ENCODE measurements at regions not wholly inside any gene's neighbourhood (a gene's known extent, or its start where the extent isn't known, plus 50 kb on each side); places are given as distances from the start of the nearest gene placed in this dataset.

GRCh38 chr16:80466024-80466987 lies 74.5 kb upstream of the DYNLRB2 start:
- WGBS, 2 donors = 31 to 34% methylated on average over 24 of the region's 24 CpGs
- no peak overlapping the region for H3K4me3 ChIP-seq (ENCODE audit: low read depth, poor library complexity, severe bottlenecking)
- peak; percentile 51 to 96 for DNase-seq (ENCODE audit: low spot score in 2 of 2)
- intact Hi-C loops (cut with DNase I; ENCODE audit: low total_unique reads) = no loop called here
- TF ChIP-seq CTCF (IDR thresholded peaks at IDR 0.05) (peak in 1 of 3 donors; percentile 83), POLR2A (IDR thresholded peaks at IDR 0.05) (no peak)

GRCh38 chr16:80463751-80464495 lies 76.9 kb upstream of the DYNLRB2 start:
- DNase-seq (ENCODE audit: low spot score in 2 of 2) = no peak
- 89% methylated on average over 8 of the region's 8 CpGs for WGBS, 2 donors
- H3K4me3 ChIP-seq (ENCODE audit: low read depth, poor library complexity, severe bottlenecking) = no peak overlapping the region
- TF ChIP-seq POLR2A (IDR thresholded peaks at IDR 0.05) = no peak
- no peak for TF ChIP-seq CTCF (IDR thresholded peaks at IDR 0.05)
- intact Hi-C loops (cut with DNase I; ENCODE audit: low total_unique reads) = no loop called here

DNA sequence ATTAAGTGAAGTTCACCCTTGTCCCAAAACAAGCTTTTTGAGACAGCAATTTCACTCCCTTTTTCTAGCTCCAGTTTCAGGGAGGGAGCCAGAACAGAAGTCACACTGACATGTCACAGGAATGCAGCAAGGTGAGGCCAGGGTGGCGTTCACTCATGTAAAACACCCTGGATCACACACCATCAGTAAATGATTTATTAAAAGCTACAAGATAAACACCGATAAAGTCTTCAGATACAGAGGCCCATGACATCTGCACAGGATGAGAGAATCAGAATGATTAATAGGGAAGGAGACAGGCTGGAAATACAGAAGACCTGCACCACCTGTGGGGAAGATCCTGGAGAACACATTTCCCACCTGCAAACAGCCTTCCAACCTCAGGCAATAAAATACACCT lies 77.5 kb upstream of the DYNLRB2 start:
- no peak for DNase-seq (ENCODE audit: low spot score in 2 of 2)
- WGBS, 2 donors = 69 to 81% methylated on average over 2 of the region's 2 CpGs
- no peak for TF ChIP-seq POLR2A (IDR thresholded peaks at IDR 0.05)
- TF ChIP-seq CTCF (IDR thresholded peaks at IDR 0.05) = no peak
- intact Hi-C loops (cut with DNase I; ENCODE audit: low total_unique reads) = no loop called here
- no peak overlapping the region for H3K4me3 ChIP-seq (ENCODE audit: low read depth, poor library complexity, severe bottlenecking)

DNA sequence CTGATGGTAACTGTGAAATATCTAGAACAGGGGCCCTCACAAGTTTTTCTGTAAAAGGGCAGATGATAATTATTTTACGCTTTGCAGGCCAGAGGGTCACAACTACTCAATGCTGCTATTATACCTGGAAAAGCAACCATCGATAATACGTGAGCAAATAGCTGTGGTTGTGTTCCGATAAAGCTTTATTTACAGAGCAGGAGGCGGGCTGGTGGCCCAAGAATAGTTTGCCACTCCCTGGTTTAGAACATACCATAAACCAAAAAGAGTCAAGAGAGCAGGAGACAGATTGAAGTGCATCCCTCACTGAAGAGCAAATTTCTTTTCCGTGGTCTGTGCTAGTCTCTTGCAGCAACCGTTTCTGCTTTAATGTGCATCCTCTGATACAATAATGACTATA lies 77.9 kb upstream of the DYNLRB2 start:
- no peak overlapping the region for H3K4me3 ChIP-seq (ENCODE audit: low read depth, poor library complexity, severe bottlenecking)
- DNase-seq (ENCODE audit: low spot score in 2 of 2) = no peak
- intact Hi-C loops (cut with DNase I; ENCODE audit: low total_unique reads) = no loop called here

DNA sequence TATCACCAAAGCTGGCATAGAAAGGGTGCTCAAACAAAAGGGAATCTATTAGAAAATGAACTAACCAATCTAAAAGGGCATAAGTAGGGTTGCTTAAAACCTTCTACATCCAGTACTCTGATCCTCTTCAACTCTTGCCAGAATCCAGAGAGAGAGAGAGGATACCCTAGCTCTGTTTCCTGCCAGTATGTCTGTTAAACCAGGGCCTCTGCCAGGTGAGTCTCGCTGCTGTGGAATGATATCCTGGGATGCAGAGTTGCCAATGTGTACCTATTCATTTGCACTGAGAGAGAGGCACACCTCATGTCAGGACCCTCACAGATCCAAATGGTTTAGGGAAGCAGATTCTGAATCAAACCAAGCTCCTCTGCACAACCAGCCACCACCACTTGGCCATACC lies 79.8 kb upstream of the DYNLRB2 start:
- intact Hi-C loops (cut with DNase I; ENCODE audit: low total_unique reads) = no loop called here
- WGBS, 2 donors = 80 to 82% methylated on average over 1 of the region's 1 CpG
- no peak for TF ChIP-seq CTCF (IDR thresholded peaks at IDR 0.05)
- no peak for TF ChIP-seq POLR2A (IDR thresholded peaks at IDR 0.05)
- no peak overlapping the region for H3K4me3 ChIP-seq (ENCODE audit: low read depth, poor library complexity, severe bottlenecking)
- no peak for DNase-seq (ENCODE audit: low spot score in 2 of 2)

More for the DNA sequence above, 77.9 kb upstream of the DYNLRB2 start:
- 88 to 94% methylated on average over 7 of the region's 7 CpGs for WGBS, 2 donors
- TF ChIP-seq CTCF (IDR thresholded peaks at IDR 0.05) (no peak), POLR2A (IDR thresholded peaks at IDR 0.05) (no peak)

Data from lower leg skin (tissue), 4 donors.